GM12864 (cell line): ENCODE measurements at regions not wholly inside any gene's neighbourhood (a gene's known extent, or its start where the extent isn't known, plus 50 kb on each side); places are given as distances from the start of the nearest gene placed in this dataset.

Experiments used
- DNase-seq: peaks from one replicate; pipeline ENCODE4 v3.0.0-alpha.2; 2011; ENCODE audit warnings: low read depth
- H3K4me3 ChIP-seq: 2 replicates; pipeline ENCODE4 v1.5.1; 2011; ENCODE audit warnings: mild to moderate bottlenecking, low read depth, low read length, control low read depth
- CTCF ChIP-seq: IDR thresholded peaks from 2 replicates; pipeline ENCODE4 v1.5.1; 2011; ENCODE audit warnings: low read depth, mild to moderate bottlenecking, moderate library complexity, low read length, control low read depth, inconsistent platforms; ENCODE audit errors: missing control alignments

- no peak for DNase-seq
- no peak for TF ChIP-seq CTCF
- no peak overlapping the region for H3K4me3 ChIP-seq
Measured at GRCh38 chr14:101252443-101253214, 308.7 kb upstream of the DIO3 start.

- TF ChIP-seq CTCF, result no peak
- no peak for DNase-seq
Measured at GRCh38 chr14:101253948-101254347, 307.3 kb upstream of the DIO3 start.

GRCh38 chr14:101254805-101255764 lies 306.2 kb upstream of the DIO3 start:
- no peak overlapping the region for H3K4me3 ChIP-seq
- DNase-seq, result no peak
- no peak for TF ChIP-seq CTCF

More at GRCh38 chr14:101253948-101254347, 307.3 kb upstream of the DIO3 start:
- no peak overlapping the region for H3K4me3 ChIP-seq

- H3K4me3 ChIP-seq, result no peak overlapping the region
- no peak for DNase-seq
- no peak for TF ChIP-seq CTCF
Measured at GRCh38 chr14:101255765-101256125, 305.6 kb upstream of the DIO3 start.

- no peak for TF ChIP-seq CTCF
- no peak for DNase-seq
- H3K4me3 ChIP-seq, result no peak overlapping the region
Measured at GRCh38 chr14:101256266-101256665, 305.0 kb upstream of the DIO3 start.

- no peak overlapping the region for H3K4me3 ChIP-seq
- TF ChIP-seq CTCF, result no peak
- DNase-seq, result no peak
Measured at GRCh38 chr14:101257551-101257950, 303.7 kb upstream of the DIO3 start.
